ENCODE measurements at regions not wholly inside any gene's neighbourhood (a gene's known extent, or its start where the extent isn't known, plus 50 kb on each side); places are given as distances from the start of the nearest gene placed in this dataset.

DNA sequence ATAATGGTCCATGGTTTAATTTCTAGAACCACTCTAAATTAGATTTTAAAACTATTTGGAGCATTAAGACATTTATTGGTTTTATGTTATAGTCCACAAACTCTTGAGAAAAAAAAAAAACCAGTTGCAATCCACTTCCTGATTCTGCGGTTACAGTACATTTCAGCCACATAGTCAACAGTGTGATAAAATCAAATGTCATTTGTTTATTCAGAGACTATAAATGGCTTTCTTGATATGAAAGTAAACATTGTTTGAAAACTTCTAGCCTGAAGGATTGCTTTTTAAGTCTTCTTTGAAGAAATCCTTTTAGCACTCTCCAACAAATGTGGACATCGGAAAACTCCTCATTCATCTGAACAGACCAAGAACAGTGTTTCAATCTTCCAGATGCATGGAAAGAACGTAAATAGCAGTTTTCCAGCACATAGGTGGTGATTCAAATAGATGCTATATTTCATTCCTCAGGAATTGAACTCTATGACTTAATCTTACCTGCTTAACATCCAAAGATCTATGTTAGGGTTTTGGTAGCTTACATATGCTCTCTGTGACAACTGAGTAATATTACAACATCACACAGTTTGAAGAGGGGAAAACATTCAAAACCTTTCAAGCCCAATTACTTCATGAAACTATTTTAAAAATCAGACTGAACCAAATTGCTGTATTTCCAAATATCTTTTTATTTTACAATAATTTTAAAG is 87.8 kb upstream of the UBE2E2 start:
- intact Hi-C loops (cut with DNase I; ENCODE audit: low total_unique reads): no loop called here
- Histone ChIP-seq H3K9me3 (no peaks in the 10 kb centered on the region), H3K27me3 (no peaks in the 10 kb centered on the region), H3K4me1 (no peaks in the 10 kb centered on the region), H3K27ac (no peak overlapping the region), H3K4me3 (no peak overlapping the region), H3K36me3 (no peaks in the 10 kb centered on the region)
- DNase-seq: no peak
- TF ChIP-seq, protein P1, sequence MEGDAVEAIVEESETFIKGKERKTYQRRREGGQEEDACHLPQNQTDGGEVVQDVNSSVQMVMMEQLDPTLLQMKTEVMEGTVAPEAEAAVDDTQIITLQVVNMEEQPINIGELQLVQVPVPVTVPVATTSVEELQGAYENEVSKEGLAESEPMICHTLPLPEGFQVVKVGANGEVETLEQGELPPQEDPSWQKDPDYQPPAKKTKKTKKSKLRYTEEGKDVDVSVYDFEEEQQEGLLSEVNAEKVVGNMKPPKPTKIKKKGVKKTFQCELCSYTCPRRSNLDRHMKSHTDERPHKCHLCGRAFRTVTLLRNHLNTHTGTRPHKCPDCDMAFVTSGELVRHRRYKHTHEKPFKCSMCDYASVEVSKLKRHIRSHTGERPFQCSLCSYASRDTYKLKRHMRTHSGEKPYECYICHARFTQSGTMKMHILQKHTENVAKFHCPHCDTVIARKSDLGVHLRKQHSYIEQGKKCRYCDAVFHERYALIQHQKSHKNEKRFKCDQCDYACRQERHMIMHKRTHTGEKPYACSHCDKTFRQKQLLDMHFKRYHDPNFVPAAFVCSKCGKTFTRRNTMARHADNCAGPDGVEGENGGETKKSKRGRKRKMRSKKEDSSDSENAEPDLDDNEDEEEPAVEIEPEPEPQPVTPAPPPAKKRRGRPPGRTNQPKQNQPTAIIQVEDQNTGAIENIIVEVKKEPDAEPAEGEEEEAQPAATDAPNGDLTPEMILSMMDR (IDR thresholded peaks at IDR 0.05): no peak
- TF ChIP-seq POLR2A (IDR thresholded peaks at IDR 0.05): no peak

DNA sequence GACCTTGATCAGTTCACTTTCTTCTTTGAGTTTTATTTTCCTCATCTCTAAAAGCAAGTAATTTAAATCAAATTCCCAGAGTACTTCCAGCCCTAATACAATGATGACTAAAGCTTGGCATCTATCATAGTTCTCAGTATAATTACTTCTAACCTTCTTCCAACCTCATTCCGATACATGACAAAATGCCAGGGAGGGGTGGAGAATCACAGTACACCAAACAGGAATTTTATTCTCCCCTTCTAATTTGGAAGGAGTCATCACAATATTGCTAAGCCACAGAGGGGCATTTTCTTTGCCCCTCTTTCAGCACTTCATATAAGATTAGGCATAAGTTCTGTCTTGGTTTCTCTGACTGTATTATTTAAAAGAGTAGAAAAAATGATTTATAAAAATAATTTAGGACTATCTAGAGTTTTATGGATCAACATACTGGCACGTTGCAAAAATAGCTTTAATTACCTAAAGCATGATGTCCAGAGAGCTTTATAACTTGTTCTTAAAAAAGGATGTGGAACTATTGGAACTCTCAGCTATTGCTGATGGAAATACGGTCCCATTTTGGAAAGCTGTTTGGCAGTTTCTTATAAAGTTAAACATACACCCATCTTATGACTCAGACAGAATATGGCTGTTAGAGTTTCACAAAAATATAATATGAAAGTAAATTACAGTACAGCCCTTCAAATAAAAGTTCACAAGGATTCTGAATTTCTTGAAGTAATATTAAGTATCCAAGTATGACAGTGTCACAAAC is 86.9 kb upstream of the UBE2E2 start:
- no peak overlapping the region for H3K27ac ChIP-seq
- no peak overlapping the region for H3K4me3 ChIP-seq
- no peak for DNase-seq
- TF ChIP-seq, protein P1 (IDR thresholded peaks at IDR 0.05): no peak
- TF ChIP-seq POLR2A (IDR thresholded peaks at IDR 0.05): no peak
- no peaks in the 10 kb centered on the region for H3K27me3 ChIP-seq
- no peaks in the 10 kb centered on the region for H3K36me3 ChIP-seq
- H3K4me1 ChIP-seq: no peaks in the 10 kb centered on the region
- H3K9me3 ChIP-seq: no peaks in the 10 kb centered on the region
- intact Hi-C loops (cut with DNase I; ENCODE audit: low total_unique reads): no loop called here

DNA sequence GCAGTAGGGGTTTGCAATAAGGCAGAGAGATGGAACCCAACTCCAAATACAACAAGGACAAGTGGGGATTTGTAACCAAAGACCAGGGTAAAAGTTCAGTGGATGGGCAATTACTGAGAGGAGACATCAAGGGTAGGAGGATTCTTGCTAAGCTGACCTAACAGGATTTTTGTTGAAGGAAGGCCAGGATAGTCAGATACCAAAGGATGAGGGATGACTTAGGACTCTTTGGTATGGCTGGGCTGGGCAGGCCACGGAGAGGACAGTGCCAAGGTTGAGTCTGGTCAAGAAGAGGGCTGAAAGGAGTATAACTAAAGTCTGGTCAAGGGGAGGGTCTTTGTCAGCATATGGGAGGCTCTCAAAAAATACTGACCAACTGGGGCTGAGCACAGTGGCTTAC is 85.3 kb upstream of the UBE2E2 start:
- intact Hi-C loops (cut with DNase I; ENCODE audit: low total_unique reads): no loop called here
- H3K4me1 ChIP-seq: no peaks in the 10 kb centered on the region
- DNase-seq: no peak
- no peaks in the 10 kb centered on the region for H3K27me3 ChIP-seq
- no peak overlapping the region for H3K4me3 ChIP-seq
- H3K27ac ChIP-seq: no peak overlapping the region
- no peaks in the 10 kb centered on the region for H3K9me3 ChIP-seq
- no peaks in the 10 kb centered on the region for H3K36me3 ChIP-seq
- no peak for TF ChIP-seq POLR2A (IDR thresholded peaks at IDR 0.05)
- TF ChIP-seq, protein P1 (IDR thresholded peaks at IDR 0.05): no peak

DNA sequence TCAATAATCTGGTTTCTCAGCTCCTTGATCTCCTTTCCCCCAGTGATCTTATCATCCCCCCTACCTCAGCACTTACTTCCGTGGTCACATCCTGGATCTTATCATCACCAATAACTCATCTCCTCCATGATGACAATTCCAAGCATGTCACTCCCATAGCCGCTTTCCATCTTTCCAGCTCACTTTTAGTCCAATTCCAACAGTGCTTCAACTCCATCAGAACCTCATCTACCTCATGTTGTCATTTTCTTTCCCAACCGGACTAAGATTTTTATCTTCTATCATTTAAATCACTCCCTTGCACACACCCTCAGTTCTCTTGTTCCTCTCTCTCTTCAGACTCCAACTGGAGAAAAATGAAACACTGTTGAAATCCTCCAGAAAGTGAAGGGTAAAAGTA is 75.9 kb upstream of the UBE2E2 start:
- Histone ChIP-seq H3K4me3 (no peak overlapping the region), H3K9me3 (no peaks in the 10 kb centered on the region), H3K36me3 (no peaks in the 10 kb centered on the region), H3K27ac (no peak overlapping the region), H3K27me3 (no peaks in the 10 kb centered on the region), H3K4me1 (no peaks in the 10 kb centered on the region)
- TF ChIP-seq POLR2A (IDR thresholded peaks at IDR 0.05): no peak
- DNase-seq: no peak
- intact Hi-C loops (cut with DNase I; ENCODE audit: low total_unique reads): no loop called here

DNA sequence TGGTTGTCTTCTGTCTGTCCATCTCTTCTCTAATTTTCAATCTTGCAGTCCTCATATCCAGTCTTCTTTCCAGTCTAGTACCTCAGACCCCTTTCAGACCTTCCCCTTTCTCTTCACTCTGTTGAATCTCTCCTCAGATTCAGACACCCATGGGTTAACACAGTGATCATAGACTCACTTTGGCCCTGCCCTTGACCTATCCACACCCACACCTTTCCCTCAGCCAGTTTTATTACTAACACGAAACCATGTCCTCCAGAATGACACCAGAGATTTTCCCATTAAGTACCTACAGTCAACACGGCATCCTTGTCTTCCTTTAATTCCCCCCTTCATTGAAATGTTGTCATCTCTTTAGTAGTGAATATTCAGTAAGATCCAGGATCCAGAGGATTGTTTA is 74.5 kb upstream of the UBE2E2 start:
- H3K27ac ChIP-seq: peak overlapping the region; percentile 69 to 73
- intact Hi-C loops (cut with DNase I; ENCODE audit: low total_unique reads): no loop called here
- no peaks in the 10 kb centered on the region for H3K27me3 ChIP-seq
- H3K36me3 ChIP-seq: no peaks in the 10 kb centered on the region
- no peaks in the 10 kb centered on the region for H3K9me3 ChIP-seq
- DNase-seq: no peak
- H3K4me3 ChIP-seq: no peak overlapping the region
- TF ChIP-seq, protein P1 (IDR thresholded peaks at IDR 0.05): no peak
- TF ChIP-seq POLR2A (IDR thresholded peaks at IDR 0.05): no peak
- no peaks in the 10 kb centered on the region for H3K4me1 ChIP-seq
